Cardiac fibroblast (primary cell): ENCODE measurements at regions not wholly inside any gene's neighbourhood (a gene's known extent, or its start where the extent isn't known, plus 50 kb on each side); places are given as distances from the start of the nearest gene placed in this dataset.

ENCODE experiments used
- DNase-seq, 2 donors: peaks; one replicate each; pipeline versions ENCODE4 v3.0.0 to v3.0.0-alpha.2; 2010; ENCODE audit warnings: low read depth in 2 of 2
- H3K4me3 ChIP-seq, 2 donors: replicated peaks in 1 of 2; 1 replicate in 1 of 2; 2 replicates in 1 of 2; pipeline ENCODE4 v1.5.1; 2011; ENCODE audit warnings: low read depth in 2 of 2, low read length in 2 of 2, mild to moderate bottlenecking in 2 of 2, moderate library complexity in 1 of 2
- TF ChIP-seq, protein P1 (sequence below): IDR thresholded peaks from one replicate; pipeline ENCODE4 v1.5.1; 2011; ENCODE audit warnings: low read depth, mild to moderate bottlenecking, low read length, inconsistent platforms

DNA sequence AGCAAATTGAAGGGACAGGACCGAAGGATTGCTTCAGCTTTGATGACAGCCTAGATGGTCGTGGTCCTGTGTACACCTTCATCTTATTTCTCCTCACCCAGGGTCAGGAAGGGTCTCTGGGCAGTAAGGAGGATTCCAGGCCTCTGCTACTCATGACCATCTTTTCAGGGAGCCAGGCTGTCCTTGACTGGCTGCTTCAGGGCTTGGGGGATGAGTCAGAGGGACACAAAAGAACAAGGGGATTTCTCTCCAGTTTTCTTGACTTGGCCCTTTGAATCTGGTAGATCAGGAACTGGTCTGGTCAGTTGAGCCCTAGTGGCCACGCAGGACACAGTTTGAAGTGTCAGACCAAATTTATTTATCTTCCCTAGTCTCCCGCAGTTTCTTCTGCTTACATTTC is 402.1 kb upstream of the CHD6 start:
- DNase-seq, result no peak
- TF ChIP-seq, protein P1, sequence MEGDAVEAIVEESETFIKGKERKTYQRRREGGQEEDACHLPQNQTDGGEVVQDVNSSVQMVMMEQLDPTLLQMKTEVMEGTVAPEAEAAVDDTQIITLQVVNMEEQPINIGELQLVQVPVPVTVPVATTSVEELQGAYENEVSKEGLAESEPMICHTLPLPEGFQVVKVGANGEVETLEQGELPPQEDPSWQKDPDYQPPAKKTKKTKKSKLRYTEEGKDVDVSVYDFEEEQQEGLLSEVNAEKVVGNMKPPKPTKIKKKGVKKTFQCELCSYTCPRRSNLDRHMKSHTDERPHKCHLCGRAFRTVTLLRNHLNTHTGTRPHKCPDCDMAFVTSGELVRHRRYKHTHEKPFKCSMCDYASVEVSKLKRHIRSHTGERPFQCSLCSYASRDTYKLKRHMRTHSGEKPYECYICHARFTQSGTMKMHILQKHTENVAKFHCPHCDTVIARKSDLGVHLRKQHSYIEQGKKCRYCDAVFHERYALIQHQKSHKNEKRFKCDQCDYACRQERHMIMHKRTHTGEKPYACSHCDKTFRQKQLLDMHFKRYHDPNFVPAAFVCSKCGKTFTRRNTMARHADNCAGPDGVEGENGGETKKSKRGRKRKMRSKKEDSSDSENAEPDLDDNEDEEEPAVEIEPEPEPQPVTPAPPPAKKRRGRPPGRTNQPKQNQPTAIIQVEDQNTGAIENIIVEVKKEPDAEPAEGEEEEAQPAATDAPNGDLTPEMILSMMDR, result no peak
- no peak overlapping the region for H3K4me3 ChIP-seq

DNA sequence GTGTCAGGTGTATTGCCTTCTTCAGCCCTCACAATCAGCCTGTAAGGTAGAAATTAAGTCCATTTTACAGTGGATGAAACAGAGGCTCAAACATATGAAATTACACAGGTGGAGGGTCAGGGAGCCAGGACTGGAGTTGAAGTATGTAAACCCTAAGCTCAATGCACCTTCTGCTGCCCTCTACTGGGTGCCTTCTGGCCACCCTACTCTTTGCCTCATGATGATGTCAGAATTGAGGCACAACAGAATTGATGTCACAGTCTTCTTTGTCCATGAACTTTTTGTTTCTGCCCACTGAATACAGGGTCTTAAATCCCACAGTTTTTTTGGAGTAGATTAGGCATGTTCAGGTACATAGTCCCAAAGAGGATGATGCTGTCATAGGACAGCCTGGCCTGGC is 400.8 kb upstream of the CHD6 start:
- TF ChIP-seq, protein P1, result no peak
- no peak overlapping the region for H3K4me3 ChIP-seq
- peak in 1 of 2 donors; percentile 16 for DNase-seq

DNA sequence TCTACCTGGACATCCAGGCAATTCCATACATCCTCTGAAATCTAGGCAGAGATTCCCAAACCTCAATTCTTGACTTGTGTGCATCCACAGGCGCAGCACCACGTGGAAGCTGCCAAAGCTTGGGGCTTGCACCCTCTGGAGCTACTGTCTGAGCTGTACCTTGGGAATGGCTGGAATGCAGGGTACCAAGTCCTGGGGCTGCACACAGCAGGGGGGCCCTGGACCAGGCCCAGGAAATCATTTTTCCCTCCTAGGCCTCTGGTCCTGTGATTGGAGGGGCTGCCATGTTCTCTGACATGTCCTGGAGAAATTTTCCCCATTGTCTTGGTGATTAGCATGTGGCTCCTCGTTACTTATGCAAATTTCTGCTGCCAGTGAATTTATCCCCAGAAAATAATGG is 391.9 kb upstream of the CHD6 start:
- TF ChIP-seq, protein P1, result no peak
- DNase-seq, result no peak
- no peak overlapping the region for H3K4me3 ChIP-seq

DNA sequence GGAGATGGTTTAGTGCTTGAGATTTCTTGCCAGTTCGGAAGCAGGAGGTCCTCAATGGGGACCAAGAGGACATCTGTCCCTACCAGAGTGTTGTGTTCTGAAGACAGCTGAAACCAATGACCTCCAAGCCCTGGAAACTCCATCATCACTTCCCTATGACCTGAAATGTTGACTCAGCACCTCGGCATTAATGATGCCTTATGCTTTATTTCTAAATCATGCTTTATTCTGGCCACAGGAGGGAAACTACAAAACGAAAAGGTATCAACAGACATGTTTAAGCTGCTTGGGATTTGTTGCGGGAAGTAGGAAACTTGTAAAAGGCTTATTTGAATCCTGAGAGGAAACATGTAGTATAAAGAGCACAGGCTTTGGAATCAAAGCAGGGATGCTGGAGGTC is 389.1 kb upstream of the CHD6 start:
- H3K4me3 ChIP-seq, result no peak overlapping the region
- no peak for DNase-seq
- TF ChIP-seq, protein P1, result no peak

DNA sequence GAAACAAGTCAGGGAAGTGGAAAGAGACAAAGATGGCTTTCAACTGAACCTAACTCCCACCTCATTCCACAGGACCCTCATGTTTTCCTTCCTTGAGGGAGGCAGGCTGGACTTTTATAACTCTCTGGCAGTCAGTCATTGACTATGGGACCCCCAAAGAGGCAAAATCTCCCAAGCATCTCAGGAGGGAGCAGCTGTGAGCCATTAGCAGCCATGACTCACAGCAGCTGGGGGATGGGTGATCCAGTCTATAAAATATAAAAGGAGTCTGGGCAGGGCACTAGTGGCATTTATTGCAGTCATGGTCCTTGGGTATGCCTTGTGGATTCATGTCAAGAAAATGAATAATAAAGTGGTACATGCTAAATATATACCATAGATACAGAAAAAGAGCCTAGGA is 387.0 kb upstream of the CHD6 start:
- no peak for DNase-seq
- TF ChIP-seq, protein P1, result no peak
- no peak overlapping the region for H3K4me3 ChIP-seq

DNA sequence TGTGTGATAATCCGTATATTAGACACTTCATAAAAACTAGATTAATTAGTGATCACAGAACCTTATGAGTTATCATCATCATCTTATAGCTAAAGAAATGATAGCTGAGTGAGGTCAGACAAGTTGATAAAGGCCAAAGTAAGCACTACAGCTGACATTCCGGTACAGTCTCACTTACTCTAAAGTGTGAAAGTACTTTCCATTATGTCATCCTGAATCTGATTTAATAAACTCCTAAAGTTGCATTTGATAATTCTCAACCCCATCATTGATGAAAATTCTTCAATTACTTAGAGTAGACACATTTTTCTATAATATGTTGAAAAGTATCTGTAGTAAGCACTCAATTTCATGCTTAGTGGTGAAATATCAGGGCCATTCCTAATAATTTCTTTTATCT is 385.2 kb upstream of the CHD6 start:
- TF ChIP-seq, protein P1, result no peak
- no peak overlapping the region for H3K4me3 ChIP-seq
- no peak for DNase-seq

DNA sequence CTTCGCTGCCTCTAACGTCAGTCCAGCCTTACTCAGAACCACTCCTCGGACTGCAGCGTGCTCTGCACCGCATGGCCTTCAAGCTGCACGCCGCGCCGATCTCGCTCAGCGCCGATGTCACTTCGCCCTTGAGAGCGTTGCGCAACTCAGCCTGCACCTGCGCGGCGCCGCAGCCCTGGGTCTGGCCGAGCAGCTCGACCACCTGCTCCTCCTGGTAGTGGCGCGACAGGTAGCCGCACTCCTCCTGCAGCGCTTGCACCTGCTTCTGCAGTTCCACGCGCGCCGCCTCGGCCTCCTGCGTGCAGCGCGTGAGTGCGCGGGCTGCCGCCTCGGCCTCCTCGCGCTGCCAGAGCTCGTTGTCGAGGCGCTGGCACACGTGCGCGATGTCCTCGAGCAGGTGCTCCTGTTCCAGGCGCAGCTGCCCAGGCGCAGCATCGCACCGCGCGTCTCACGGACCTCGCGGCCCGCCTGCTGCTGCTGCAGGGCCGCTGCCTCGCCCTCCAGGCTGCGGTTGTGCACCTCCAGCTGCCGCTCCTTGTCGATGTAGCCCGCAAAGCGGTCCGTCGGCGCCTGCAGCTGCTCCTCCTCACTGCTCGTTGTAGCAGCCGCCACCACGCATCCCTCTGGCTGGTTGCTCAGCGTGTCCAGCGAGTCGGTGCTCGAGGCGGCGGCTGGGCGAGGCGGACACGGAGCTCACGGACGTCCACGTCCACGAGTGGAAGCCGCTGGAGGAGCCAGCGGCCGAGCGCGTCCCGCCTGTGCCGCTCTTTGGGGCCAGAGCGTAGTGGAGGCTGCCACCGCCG is 380.6 kb upstream of the CHD6 start:
- H3K4me3 ChIP-seq, result no peak overlapping the region
- TF ChIP-seq, protein P1, result no peak
- no peak for DNase-seq
